ENCODE measurements at regions not wholly inside any gene's neighbourhood (a gene's known extent, or its start where the extent isn't known, plus 50 kb on each side); places are given as distances from the start of the nearest gene placed in this dataset.

GRCh38 chr10:109619914-109620313, 303.4 kb downstream of the XPNPEP1 start:
- no peak overlapping the region for H3T11ph ChIP-seq (ENCODE audit: low read length)
- H3K27me3 Mint-ChIP-seq (ENCODE audit: low read depth), result peaks cover 3% of the 10 kb centered on the region; the same call in 1 of the 2 replicates
- H3K9ac ChIP-seq (ENCODE audit: extremely low read depth, insufficient read length, low read length), result no peak overlapping the region
- H3K4me2 ChIP-seq (ENCODE audit: insufficient read depth, insufficient read length, low read length), result no peak overlapping the region
- H3K4me1 Mint-ChIP-seq, result no peaks in the 10 kb centered on the region
- H3K9me3 Mint-ChIP-seq, result peaks cover 0 to 2% of the 10 kb centered on the region in 2 experiments; a peak in 2 of 5 replicates
- H3K27me3 ChIP-seq (ENCODE audit: insufficient read depth, low read length), result no peaks in the 10 kb centered on the region
- H3K4ac ChIP-seq (ENCODE audit: low read depth, low read length), result no peak overlapping the region
- H2BK12ac ChIP-seq (ENCODE audit: insufficient read length, low read depth, low read length), result no peak overlapping the region
- H3K23me2 ChIP-seq (ENCODE audit: insufficient read length, low read depth, low read length, poor library complexity, severe bottlenecking), result no peaks in the 10 kb centered on the region
- no peak overlapping the region for H2BK20ac ChIP-seq (ENCODE audit: low read depth, low read length, poor library complexity, severe bottlenecking)
- no peaks in the 10 kb centered on the region for H3K9me3 ChIP-seq (ENCODE audit: control insufficient read depth, low read depth, low read length)
- H3K27ac Mint-ChIP-seq, result no peak overlapping the region
- no peaks in the 10 kb centered on the region for H3K79me2 ChIP-seq (ENCODE audit: insufficient read depth, low read length)
- no peak overlapping the region for H2BK15ac ChIP-seq (ENCODE audit: low read depth, low read length)
- no peak overlapping the region for H2BK5ac ChIP-seq (ENCODE audit: insufficient read length, low read length)
- no peak overlapping the region for H3K27ac ChIP-seq (ENCODE audit: insufficient read length, low read depth, low read length)
- H3K4me3 Mint-ChIP-seq, result no peak overlapping the region
- no peaks in the 10 kb centered on the region for H4K20me1 ChIP-seq (ENCODE audit: control insufficient read depth, insufficient read depth, insufficient read length)
- H2BK120ac ChIP-seq (ENCODE audit: low read depth, low read length, poor library complexity, severe bottlenecking), result no peak overlapping the region
- no peak overlapping the region for H3K23ac ChIP-seq (ENCODE audit: insufficient read length, low read depth, low read length)
- H2AFZ ChIP-seq (ENCODE audit: low read length), result no peak overlapping the region
- no CpG with 5 or more reads among the region's 1 CpG for WGBS (ENCODE audit: extremely low coverage, insufficient read length, low lambda C conversion rate)
- no peak overlapping the region for H3K56ac ChIP-seq (ENCODE audit: insufficient read length, low read depth, low read length)
- H3K36me3 Mint-ChIP-seq (ENCODE audit: insufficient read depth in 1 of 3, low read depth in 3 of 3), result no peaks in the 10 kb centered on the region
- H4K8ac ChIP-seq (replicated peaks; ENCODE audit: insufficient read length, low read depth, low read length), result no peak overlapping the region
- H3K14ac ChIP-seq (ENCODE audit: insufficient read depth, low read length), result no peak overlapping the region
- H3K18ac ChIP-seq (ENCODE audit: insufficient read length, low read depth, low read length), result no peak overlapping the region
- DNase-seq, result no peak
- H4K91ac ChIP-seq (ENCODE audit: insufficient read length, low read depth, low read length), result no peak overlapping the region
- H3K79me1 ChIP-seq (ENCODE audit: insufficient read depth, low read depth, low read length, poor library complexity, severe bottlenecking), result no peaks in the 10 kb centered on the region
- H3K4me1 ChIP-seq (ENCODE audit: insufficient read depth, low read length), result no peaks in the 10 kb centered on the region
- H2AK5ac ChIP-seq (ENCODE audit: insufficient read length, low read length), result no peak overlapping the region
- TF ChIP-seq, protein P1, sequence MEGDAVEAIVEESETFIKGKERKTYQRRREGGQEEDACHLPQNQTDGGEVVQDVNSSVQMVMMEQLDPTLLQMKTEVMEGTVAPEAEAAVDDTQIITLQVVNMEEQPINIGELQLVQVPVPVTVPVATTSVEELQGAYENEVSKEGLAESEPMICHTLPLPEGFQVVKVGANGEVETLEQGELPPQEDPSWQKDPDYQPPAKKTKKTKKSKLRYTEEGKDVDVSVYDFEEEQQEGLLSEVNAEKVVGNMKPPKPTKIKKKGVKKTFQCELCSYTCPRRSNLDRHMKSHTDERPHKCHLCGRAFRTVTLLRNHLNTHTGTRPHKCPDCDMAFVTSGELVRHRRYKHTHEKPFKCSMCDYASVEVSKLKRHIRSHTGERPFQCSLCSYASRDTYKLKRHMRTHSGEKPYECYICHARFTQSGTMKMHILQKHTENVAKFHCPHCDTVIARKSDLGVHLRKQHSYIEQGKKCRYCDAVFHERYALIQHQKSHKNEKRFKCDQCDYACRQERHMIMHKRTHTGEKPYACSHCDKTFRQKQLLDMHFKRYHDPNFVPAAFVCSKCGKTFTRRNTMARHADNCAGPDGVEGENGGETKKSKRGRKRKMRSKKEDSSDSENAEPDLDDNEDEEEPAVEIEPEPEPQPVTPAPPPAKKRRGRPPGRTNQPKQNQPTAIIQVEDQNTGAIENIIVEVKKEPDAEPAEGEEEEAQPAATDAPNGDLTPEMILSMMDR (conservative IDR thresholded peaks at IDR 0.05), result no peak
- H4K5ac ChIP-seq (ENCODE audit: insufficient read length, low read depth, low read length), result no peak overlapping the region

Data from H9 (cell line).